ENCODE measurements at regions not wholly inside any gene's neighbourhood (a gene's known extent, or its start where the extent isn't known, plus 50 kb on each side); places are given as distances from the start of the nearest gene placed in this dataset.

GRCh38 chr5:74322191-74322590 is 318.3 kb downstream of the ENC1 start:
- TF ChIP-seq EZH2 (IDR thresholded peaks at IDR 0.05; ENCODE audit: borderline replicate concordance, insufficient read depth, low read length, poor library complexity, severe bottlenecking) (no peak), TAF1 (IDR thresholded peaks at IDR 0.05; ENCODE audit: low read depth) (no peak)
